ENCODE measurements at regions not wholly inside any gene's neighbourhood (a gene's known extent, or its start where the extent isn't known, plus 50 kb on each side); places are given as distances from the start of the nearest gene placed in this dataset.

DNA sequence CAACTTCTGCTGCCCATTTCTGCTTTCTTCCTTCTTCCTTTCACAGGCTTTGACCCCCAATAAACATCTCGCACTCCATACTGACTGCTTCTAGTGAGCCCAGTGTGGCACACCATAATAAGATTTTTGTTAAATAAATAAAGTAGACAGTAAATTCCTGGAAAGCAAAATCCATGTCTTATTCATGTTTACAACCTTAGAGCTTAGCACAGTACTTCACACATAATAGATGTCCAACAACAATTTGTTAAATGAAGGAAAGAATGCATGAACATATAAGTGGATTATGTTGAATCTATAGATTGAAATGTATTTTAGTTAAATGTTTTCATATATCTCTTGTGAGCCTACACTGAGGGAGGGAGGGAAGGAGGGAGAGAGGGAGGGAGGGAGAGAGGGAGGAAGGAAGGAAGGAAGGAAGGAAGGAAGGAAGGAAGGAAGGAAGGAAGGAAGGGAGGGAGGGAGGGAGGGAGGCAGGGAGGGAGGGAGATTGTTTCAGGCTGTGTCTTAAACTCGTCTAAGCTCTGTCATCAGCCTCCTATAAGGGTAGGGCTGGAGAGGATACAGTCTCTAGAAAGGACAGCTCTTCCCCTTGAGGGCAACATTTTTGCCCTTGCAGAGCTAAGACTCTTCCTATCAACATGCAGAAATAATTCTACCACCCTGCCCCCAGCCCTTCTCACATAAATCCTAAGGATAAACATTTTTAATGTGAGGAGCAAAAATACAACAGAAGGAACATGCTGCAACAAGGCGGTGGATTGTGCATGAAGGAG lies 168.1 kb downstream of the BARX2 start:
- TF ChIP-seq, protein P1, sequence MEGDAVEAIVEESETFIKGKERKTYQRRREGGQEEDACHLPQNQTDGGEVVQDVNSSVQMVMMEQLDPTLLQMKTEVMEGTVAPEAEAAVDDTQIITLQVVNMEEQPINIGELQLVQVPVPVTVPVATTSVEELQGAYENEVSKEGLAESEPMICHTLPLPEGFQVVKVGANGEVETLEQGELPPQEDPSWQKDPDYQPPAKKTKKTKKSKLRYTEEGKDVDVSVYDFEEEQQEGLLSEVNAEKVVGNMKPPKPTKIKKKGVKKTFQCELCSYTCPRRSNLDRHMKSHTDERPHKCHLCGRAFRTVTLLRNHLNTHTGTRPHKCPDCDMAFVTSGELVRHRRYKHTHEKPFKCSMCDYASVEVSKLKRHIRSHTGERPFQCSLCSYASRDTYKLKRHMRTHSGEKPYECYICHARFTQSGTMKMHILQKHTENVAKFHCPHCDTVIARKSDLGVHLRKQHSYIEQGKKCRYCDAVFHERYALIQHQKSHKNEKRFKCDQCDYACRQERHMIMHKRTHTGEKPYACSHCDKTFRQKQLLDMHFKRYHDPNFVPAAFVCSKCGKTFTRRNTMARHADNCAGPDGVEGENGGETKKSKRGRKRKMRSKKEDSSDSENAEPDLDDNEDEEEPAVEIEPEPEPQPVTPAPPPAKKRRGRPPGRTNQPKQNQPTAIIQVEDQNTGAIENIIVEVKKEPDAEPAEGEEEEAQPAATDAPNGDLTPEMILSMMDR (IDR thresholded peaks at IDR 0.05 in 2 of 3, conservative IDR thresholded peaks at IDR 0.05 in 1 of 3; ENCODE audit: insufficient read depth in 2 of 3, low read depth in 1 of 3, low read length in 3 of 3) = no peak
- no peak for TF ChIP-seq RBBP5 (IDR thresholded peaks at IDR 0.05; ENCODE audit: borderline replicate concordance, insufficient read depth, low read length, poor library complexity, severe bottlenecking)
- TF ChIP-seq ZNF76 (CRISPR knock-in tag; IDR thresholded peaks at IDR 0.05; ENCODE audit: borderline replicate concordance) = no peak
- TF ChIP-seq, protein P2, sequence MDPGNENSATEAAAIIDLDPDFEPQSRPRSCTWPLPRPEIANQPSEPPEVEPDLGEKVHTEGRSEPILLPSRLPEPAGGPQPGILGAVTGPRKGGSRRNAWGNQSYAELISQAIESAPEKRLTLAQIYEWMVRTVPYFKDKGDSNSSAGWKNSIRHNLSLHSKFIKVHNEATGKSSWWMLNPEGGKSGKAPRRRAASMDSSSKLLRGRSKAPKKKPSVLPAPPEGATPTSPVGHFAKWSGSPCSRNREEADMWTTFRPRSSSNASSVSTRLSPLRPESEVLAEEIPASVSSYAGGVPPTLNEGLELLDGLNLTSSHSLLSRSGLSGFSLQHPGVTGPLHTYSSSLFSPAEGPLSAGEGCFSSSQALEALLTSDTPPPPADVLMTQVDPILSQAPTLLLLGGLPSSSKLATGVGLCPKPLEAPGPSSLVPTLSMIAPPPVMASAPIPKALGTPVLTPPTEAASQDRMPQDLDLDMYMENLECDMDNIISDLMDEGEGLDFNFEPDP (CRISPR knock-in tag; IDR thresholded peaks at IDR 0.05) = no peak
- no peak for TF ChIP-seq ZNF24 (IDR thresholded peaks at IDR 0.05)
- no peak for TF ChIP-seq POLR2AphosphoS5 (IDR thresholded peaks at IDR 0.05; ENCODE audit: control insufficient read depth, insufficient read depth, low read depth, low read length)
- no peak for TF ChIP-seq ETV6 (IDR thresholded peaks at IDR 0.05; ENCODE audit: borderline replicate concordance in 1 of 2, low read depth in 2 of 2, low read length in 1 of 2)
- no peak for TF ChIP-seq ETV6 (CRISPR knock-in tag; IDR thresholded peaks at IDR 0.05; ENCODE audit: borderline replicate concordance)
- TF ChIP-seq ELF4 (CRISPR knock-in tag; IDR thresholded peaks at IDR 0.05) = no peak
- no peak for TF ChIP-seq ASH1L (IDR thresholded peaks at IDR 0.05; ENCODE audit: borderline replicate concordance, low read depth, partially characterized antibody)
- TF ChIP-seq ZNF124 (CRISPR knock-in tag; IDR thresholded peaks at IDR 0.05) = no peak
- TF ChIP-seq, protein P3, sequence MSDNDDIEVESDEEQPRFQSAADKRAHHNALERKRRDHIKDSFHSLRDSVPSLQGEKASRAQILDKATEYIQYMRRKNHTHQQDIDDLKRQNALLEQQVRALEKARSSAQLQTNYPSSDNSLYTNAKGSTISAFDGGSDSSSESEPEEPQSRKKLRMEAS (CRISPR knock-in tag; IDR thresholded peaks at IDR 0.05) = no peak
- TF ChIP-seq NR2C2 (CRISPR knock-in tag; IDR thresholded peaks at IDR 0.05) = no peak
- no peak for TF ChIP-seq NR2C2 (tag; IDR thresholded peaks at IDR 0.05)

All from K562 (cell line).